CD4-positive, alpha-beta T cell (primary cell): ENCODE measurements at regions not wholly inside any gene's neighbourhood (a gene's known extent, or its start where the extent isn't known, plus 50 kb on each side); places are given as distances from the start of the nearest gene placed in this dataset.

Experiments
- ATAC-seq: fragments of 200-7000 bp; cut with Tn5 transposase; one replicate; pipeline ENCODE4 v1.10.0; 2022; ENCODE audit warnings: mild to moderate bottlenecking; ENCODE audit not compliant: poor library complexity
- CTCF ChIA-PET: fragments of 350-600 bp; sonication (Branson Sonifier 250); formaldehyde crosslinking; loops from one replicate; lab custom pipeline; 2021; ENCODE audit warnings: antibody characterized with exemption, inconsistent platforms; lab: Charles Lee
- POLR2A ChIA-PET: fragments of 350-600 bp; sonication (Branson Sonifier 250); formaldehyde crosslinking; loops from one replicate; lab custom pipeline; 2021; ENCODE audit warnings: antibody characterized with exemption, inconsistent platforms; lab: Charles Lee
- DNase-seq, 14 experiments: peaks; one replicate each; pipeline ENCODE4 v3.0.0-alpha.2; 2013 to 2020; ENCODE audit warnings: mixed read lengths in 2 of 14
- H3K27ac ChIP-seq, 2 donors: one replicate each; pipeline versions ENCODE4 v1.5.1 to v1.7.0; 2013; ENCODE audit warnings: low read length in 2 of 2, low read depth in 1 of 2, mild to moderate bottlenecking in 1 of 2
- H3K27me3 ChIP-seq, 2 experiments: 1 replicate in 1 of 2; 2 replicates in 1 of 2; pipeline versions ENCODE4 v1.6.1 to v1.7.0; 2013; ENCODE audit warnings: low read length in 2 of 2, control low read depth in 1 of 2, mild to moderate bottlenecking in 1 of 2, moderate library complexity in 1 of 2; ENCODE audit not compliant: insufficient read depth in 2 of 2, control insufficient read depth in 1 of 2
- H3K36me3 ChIP-seq: one replicate; pipeline ENCODE4 v1.6.1; 2013; ENCODE audit warnings: low read length, control low read depth; ENCODE audit not compliant: insufficient read depth
- H3K4me1 ChIP-seq: one replicate; pipeline ENCODE4 v1.6.1; 2013; ENCODE audit warnings: low read length, control low read depth; ENCODE audit not compliant: insufficient read depth
- H3K4me3 ChIP-seq: one replicate; pipeline ENCODE4 v1.5.1; 2013; ENCODE audit warnings: mild to moderate bottlenecking, low read length, moderate library complexity
- H3K9me3 ChIP-seq, 2 experiments: 1 replicate in 1 of 2; 2 replicates in 1 of 2; pipeline versions ENCODE4 v1.6.1 to v1.7.0; 2013; ENCODE audit warnings: low read length in 2 of 2, mild to moderate bottlenecking in 2 of 2, control low read depth in 1 of 2, moderate library complexity in 1 of 2; ENCODE audit not compliant: control insufficient read depth in 1 of 2, insufficient read depth in 1 of 2
- H3K27ac Mint-ChIP-seq: one replicate; pipeline ENCODE4 v1.8.0; 2020; ENCODE audit warnings: mixed read lengths
- H3K27me3 Mint-ChIP-seq: one replicate; pipeline ENCODE4 v1.8.0; 2021; ENCODE audit warnings: mixed read lengths
- H3K36me3 Mint-ChIP-seq: one replicate; pipeline ENCODE4 v1.8.0; 2021; ENCODE audit warnings: low read depth, mixed read lengths
- H3K4me1 Mint-ChIP-seq: one replicate; pipeline ENCODE4 v1.8.0; 2021; ENCODE audit warnings: low read depth, mixed read lengths
- H3K4me3 Mint-ChIP-seq: one replicate; pipeline ENCODE4 v1.8.0; 2020; ENCODE audit warnings: mild to moderate bottlenecking, mixed read lengths
- H3K9me3 Mint-ChIP-seq: one replicate; pipeline ENCODE4 v1.8.0; 2020; ENCODE audit warnings: mixed read lengths
- intact Hi-C, 2 experiments: fragments of 100-400 bp; cut with DNase I in 1 of 2; cut with micrococcal nuclease in 1 of 2; formaldehyde crosslinking; loops; one replicate each; pipeline versions ENCODE4 v1.15.1 to v1.9.0; 2023 to 2025; cut with DNase I, micrococcal nuclease
- TF ChIP-seq, protein P1 (sequence below): fragments of 200-600 bp; IDR thresholded peaks from one replicate; pipeline ENCODE4 v1.8.0; 2022; ENCODE audit warnings: antibody characterized with exemption, mild to moderate bottlenecking

DNA sequence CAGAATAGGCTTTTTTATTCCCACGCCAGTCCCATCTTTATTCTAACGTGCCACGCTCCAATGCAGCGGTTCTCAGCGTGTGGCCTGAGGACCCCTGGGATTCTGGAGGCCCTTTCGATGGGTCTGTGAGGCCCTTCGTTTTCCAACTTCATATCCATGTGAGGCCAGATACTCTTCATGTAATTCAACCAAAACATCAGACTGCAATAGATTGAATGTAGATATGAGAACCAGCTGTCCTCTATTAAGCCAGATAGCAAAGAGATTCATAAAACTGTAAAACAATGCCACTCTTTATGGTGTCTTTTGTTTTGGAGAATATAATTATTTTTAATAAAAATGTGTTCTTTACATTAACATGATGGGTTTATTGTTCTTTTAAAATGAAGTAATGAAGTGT lies 53.2 kb upstream of the KMT2C start:
- DNase-seq = no peak
- no peak overlapping the region for H3K27ac Mint-ChIP-seq
- CTCF ChIA-PET = no interaction called here

DNA sequence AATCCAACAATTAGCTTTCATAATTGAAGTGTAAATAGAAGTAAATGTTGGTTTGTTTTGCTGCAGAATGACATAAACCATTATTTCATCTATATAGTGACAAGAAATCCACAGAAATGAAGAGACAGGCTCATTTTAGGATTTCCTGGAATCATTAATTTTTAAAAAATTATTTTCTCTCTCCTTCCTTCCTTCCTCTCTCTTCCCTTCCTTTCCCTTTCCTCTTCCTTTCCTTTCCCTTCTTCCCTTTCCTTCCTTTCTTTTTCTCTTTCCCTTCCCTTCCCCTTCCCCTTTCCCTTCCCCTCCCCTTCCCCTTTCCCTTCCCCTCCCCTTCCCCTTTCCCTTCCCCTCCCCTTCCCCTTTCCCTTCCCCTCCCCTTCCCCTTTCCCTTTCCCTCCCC lies 51.2 kb upstream of the KMT2C start:
- POLR2A ChIA-PET = no interaction called here
- no peak for DNase-seq
- Mint-ChIP-seq H3K9me3 (no peaks in the 10 kb centered on the region), H3K36me3 (no peaks in the 10 kb centered on the region), H3K4me1 (no peaks in the 10 kb centered on the region), H3K4me3 (no peak overlapping the region), H3K27ac (no peak overlapping the region), H3K27me3 (no peaks in the 10 kb centered on the region)
- no peak overlapping the region for H3K4me3 ChIP-seq
- intact Hi-C loops = no loop called here
- no peak overlapping the region for H3K27ac ChIP-seq
- CTCF ChIA-PET = no interaction called here
- no peaks in the 10 kb centered on the region for H3K9me3 ChIP-seq
- no peak for ATAC-seq
- no peaks in the 10 kb centered on the region for H3K27me3 ChIP-seq
- H3K4me1 ChIP-seq = no peaks in the 10 kb centered on the region
- no peaks in the 10 kb centered on the region for H3K36me3 ChIP-seq
- TF ChIP-seq, protein P1, sequence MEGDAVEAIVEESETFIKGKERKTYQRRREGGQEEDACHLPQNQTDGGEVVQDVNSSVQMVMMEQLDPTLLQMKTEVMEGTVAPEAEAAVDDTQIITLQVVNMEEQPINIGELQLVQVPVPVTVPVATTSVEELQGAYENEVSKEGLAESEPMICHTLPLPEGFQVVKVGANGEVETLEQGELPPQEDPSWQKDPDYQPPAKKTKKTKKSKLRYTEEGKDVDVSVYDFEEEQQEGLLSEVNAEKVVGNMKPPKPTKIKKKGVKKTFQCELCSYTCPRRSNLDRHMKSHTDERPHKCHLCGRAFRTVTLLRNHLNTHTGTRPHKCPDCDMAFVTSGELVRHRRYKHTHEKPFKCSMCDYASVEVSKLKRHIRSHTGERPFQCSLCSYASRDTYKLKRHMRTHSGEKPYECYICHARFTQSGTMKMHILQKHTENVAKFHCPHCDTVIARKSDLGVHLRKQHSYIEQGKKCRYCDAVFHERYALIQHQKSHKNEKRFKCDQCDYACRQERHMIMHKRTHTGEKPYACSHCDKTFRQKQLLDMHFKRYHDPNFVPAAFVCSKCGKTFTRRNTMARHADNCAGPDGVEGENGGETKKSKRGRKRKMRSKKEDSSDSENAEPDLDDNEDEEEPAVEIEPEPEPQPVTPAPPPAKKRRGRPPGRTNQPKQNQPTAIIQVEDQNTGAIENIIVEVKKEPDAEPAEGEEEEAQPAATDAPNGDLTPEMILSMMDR = no peak

More for the DNA sequence above, 53.2 kb upstream of the KMT2C start:
- Mint-ChIP-seq H3K4me1 (no peaks in the 10 kb centered on the region), H3K27me3 (no peaks in the 10 kb centered on the region), H3K4me3 (no peak overlapping the region), H3K36me3 (no peaks in the 10 kb centered on the region), H3K9me3 (no peaks in the 10 kb centered on the region)
- Histone ChIP-seq H3K4me1 (no peaks in the 10 kb centered on the region), H3K27me3 (no peaks in the 10 kb centered on the region), H3K27ac (no peak overlapping the region), H3K9me3 (no peaks in the 10 kb centered on the region), H3K4me3 (no peak overlapping the region), H3K36me3 (no peaks in the 10 kb centered on the region)
- POLR2A ChIA-PET = no interaction called here
- TF ChIP-seq, protein P1 = no peak
- intact Hi-C loops = no loop called here
- no peak for ATAC-seq

DNA sequence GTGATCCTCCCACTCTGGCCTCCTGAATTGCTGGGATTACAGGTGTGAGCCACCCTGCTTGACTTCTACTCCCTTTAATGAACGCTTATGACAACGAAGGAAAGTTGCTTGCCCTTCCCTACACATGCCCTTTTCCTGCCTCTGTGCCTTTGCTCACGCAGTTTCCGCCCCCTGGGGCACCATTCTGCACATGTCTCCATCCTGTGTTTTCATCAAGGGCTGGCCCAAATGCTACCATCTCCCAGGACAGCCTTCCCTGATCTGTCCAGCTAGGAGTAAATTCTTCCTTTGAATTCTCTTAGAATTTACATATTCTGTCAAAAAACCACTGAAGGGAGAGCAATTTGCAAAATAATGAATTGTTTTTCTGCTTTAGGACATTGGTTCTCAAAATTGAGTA lies 50.0 kb upstream of the KMT2C start:
- POLR2A ChIA-PET = no interaction called here
- Histone ChIP-seq H3K36me3 (no peaks in the 10 kb centered on the region), H3K4me1 (no peaks in the 10 kb centered on the region), H3K27me3 (no peaks in the 10 kb centered on the region), H3K9me3 (no peaks in the 10 kb centered on the region), H3K27ac (no peak overlapping the region), H3K4me3 (no peak overlapping the region)
- Mint-ChIP-seq H3K27ac (no peak overlapping the region), H3K4me1 (no peaks in the 10 kb centered on the region), H3K9me3 (no peaks in the 10 kb centered on the region), H3K36me3 (no peaks in the 10 kb centered on the region), H3K4me3 (no peak overlapping the region), H3K27me3 (no peaks in the 10 kb centered on the region)
- CTCF ChIA-PET = no interaction called here
- TF ChIP-seq, protein P1 = no peak
- no peak for DNase-seq
- intact Hi-C loops = no loop called here
- ATAC-seq = no peak
